ENCODE measurements at regions not wholly inside any gene's neighbourhood (a gene's known extent, or its start where the extent isn't known, plus 50 kb on each side); places are given as distances from the start of the nearest gene placed in this dataset.

GRCh38 chr4:138034871-138035270 is 207.3 kb downstream of the SLC7A11 start:
- TF ChIP-seq CTCF (IDR thresholded peaks at IDR 0.05) (no peak), POLR2AphosphoS5 (IDR thresholded peaks at IDR 0.05; ENCODE audit: low read depth, low read length) (no peak), EZH2phosphoT487 (IDR thresholded peaks at IDR 0.05; ENCODE audit: borderline replicate concordance, low read depth) (no peak), SIN3A (IDR thresholded peaks at IDR 0.05; ENCODE audit: borderline replicate concordance, low read depth, low read length) (no peak), TAF1 (IDR thresholded peaks at IDR 0.05; ENCODE audit: borderline replicate concordance, low read depth, low read length) (no peak), RAD21 (IDR thresholded peaks at IDR 0.05; ENCODE audit: low read length) (no peak), ELF1 (IDR thresholded peaks at IDR 0.05) (no peak), EP300 (IDR thresholded peaks at IDR 0.05; ENCODE audit: borderline replicate concordance in 1 of 2, low read depth in 1 of 2, low read length in 1 of 2) (no peak)
